IMR-90 (cell line): ENCODE measurements at regions not wholly inside any gene's neighbourhood (a gene's known extent, or its start where the extent isn't known, plus 50 kb on each side); places are given as distances from the start of the nearest gene placed in this dataset.

ENCODE experiments used
- ATAC-seq: fragments of 200-7000 bp; cut with Tn5 transposase; 2 replicates; pipeline ENCODE4 v1.9.1; 2020; ENCODE audit warnings: low read depth, mild to moderate bottlenecking, moderate library complexity
- BruUV-seq: library from RNA; stranded (reverse); fragments of 400-500 nt; replicated peaks from 2 replicates; lab custom pipeline; 2021; lab: Mats Ljungman, UMichigan
- CTCF ChIA-PET: fragments of 300-600 bp; formaldehyde crosslinking; extraction: SDS; loops from one replicate; lab custom pipeline; 2021; ENCODE audit warnings: antibody characterized with exemption; lab: Yijun Ruan, JAX
- POLR2A ChIA-PET: fragments of 300-600 bp; sonication (Branson Sonifier 250); formaldehyde crosslinking; loops from one replicate; lab custom pipeline; 2022; ENCODE audit warnings: antibody characterized with exemption; ENCODE audit not compliant: unreplicated experiment; lab: Charles Lee
- DNase-seq: peaks from one replicate; pipeline ENCODE4 v3.0.0; 2013
- H2AFZ ChIP-seq: replicated peaks from 2 replicates; pipeline ENCODE3; 2013; ENCODE audit warnings: low read length, mild to moderate bottlenecking; ENCODE audit not compliant: poor library complexity
- H2AK5ac ChIP-seq: 2 replicates; pipeline ENCODE4 v1.6.1; 2013; ENCODE audit warnings: low read depth, low read length, inconsistent platforms
- H2AK9ac ChIP-seq: replicated peaks from 2 replicates; pipeline ENCODE3; 2013; ENCODE audit warnings: mild to moderate bottlenecking, low read depth, low read length, moderate library complexity; ENCODE audit not compliant: poor library complexity
- H2BK120ac ChIP-seq: 2 replicates; pipeline ENCODE4 v1.6.1; 2013; ENCODE audit warnings: low read depth, low read length, inconsistent platforms
- H2BK15ac ChIP-seq: 3 replicates; pipeline ENCODE4 v1.6.1; 2013; ENCODE audit warnings: low read depth, low read length, inconsistent platforms
- H2BK20ac ChIP-seq: 2 replicates; pipeline ENCODE4 v1.6.1; 2013; ENCODE audit warnings: low read depth, mild to moderate bottlenecking, inconsistent platforms, low read length, moderate library complexity
- H2BK5ac ChIP-seq: 2 replicates; pipeline ENCODE4 v1.6.1; 2013; ENCODE audit warnings: mild to moderate bottlenecking, low read depth, low read length, inconsistent platforms; ENCODE audit not compliant: poor library complexity, severe bottlenecking
- H3K14ac ChIP-seq: replicated peaks from 2 replicates; pipeline ENCODE4 v1.6.1; 2013; ENCODE audit warnings: low read depth, low read length, inconsistent platforms
- H3K18ac ChIP-seq: 2 replicates; pipeline ENCODE4 v1.6.1; 2013; ENCODE audit warnings: low read depth, low read length, control low read depth
- H3K23ac ChIP-seq: 2 replicates; pipeline ENCODE4 v1.6.1; 2013; ENCODE audit warnings: low read depth, low read length, inconsistent platforms
- H3K27ac ChIP-seq: 2 replicates; pipeline ENCODE4 v1.5.1; 2013; ENCODE audit warnings: mild to moderate bottlenecking, control low read depth, low read length; ENCODE audit not compliant: insufficient read depth
- H3K27me3 ChIP-seq: 2 replicates; pipeline ENCODE4 v1.6.1; 2013; ENCODE audit warnings: low read length; ENCODE audit not compliant: control insufficient read depth, insufficient read depth
- H3K36me3 ChIP-seq: 2 replicates; pipeline ENCODE4 v1.6.1; 2013; ENCODE audit warnings: low read length, mixed read lengths; ENCODE audit not compliant: control insufficient read depth, insufficient read depth
- H3K4ac ChIP-seq: 2 replicates; pipeline ENCODE4 v1.6.1; 2013; ENCODE audit warnings: low read depth, low read length, inconsistent platforms
- H3K4me1 ChIP-seq: 2 replicates; pipeline ENCODE4 v1.6.1; 2013; ENCODE audit warnings: low read length, mixed read lengths; ENCODE audit not compliant: control insufficient read depth, insufficient read depth
- H3K4me2 ChIP-seq: 2 replicates; pipeline ENCODE4 v1.6.1; 2013; ENCODE audit warnings: low read depth, mild to moderate bottlenecking, control low read depth, low read length, moderate library complexity
- H3K4me3 ChIP-seq: 2 replicates; pipeline ENCODE4 v1.5.1; 2013; ENCODE audit warnings: low read depth, mild to moderate bottlenecking, control low read depth, low read length, moderate library complexity; ENCODE audit not compliant: insufficient read depth
- H3K56ac ChIP-seq: 2 replicates; pipeline ENCODE4 v1.6.1; 2013; ENCODE audit warnings: low read length, inconsistent platforms; ENCODE audit not compliant: insufficient read depth; ENCODE audit errors: extremely low read depth
- H3K79me1 ChIP-seq, 2 experiments: 2 replicates each; pipeline ENCODE4 v1.6.1; 2013; ENCODE audit warnings: low read length in 2 of 2, inconsistent platforms in 1 of 2, low read depth in 1 of 2
- H3K9ac ChIP-seq: 2 replicates; pipeline ENCODE4 v1.6.1; 2013; ENCODE audit warnings: low read depth, low read length, control low read depth
- H3K9me1 ChIP-seq: 2 replicates; pipeline ENCODE4 v1.6.1; 2013; ENCODE audit warnings: low read length, inconsistent platforms; ENCODE audit not compliant: insufficient read depth
- H3K9me3 ChIP-seq: 2 replicates; pipeline ENCODE4 v1.6.1; 2013; ENCODE audit warnings: low read length; ENCODE audit not compliant: control insufficient read depth, insufficient read depth
- H4K20me1 ChIP-seq: 2 replicates; pipeline ENCODE4 v1.6.1; 2013; ENCODE audit warnings: low read length, inconsistent platforms; ENCODE audit not compliant: insufficient read depth
- H4K5ac ChIP-seq: 2 replicates; pipeline ENCODE4 v1.6.1; 2013; ENCODE audit warnings: mild to moderate bottlenecking, low read depth, low read length, control low read depth
- H4K8ac ChIP-seq, 2 experiments: 2 replicates each; pipeline ENCODE4 v1.6.1; 2013; ENCODE audit warnings: low read depth in 2 of 2, low read length in 2 of 2, control low read depth in 1 of 2, inconsistent platforms in 1 of 2
- H4K91ac ChIP-seq: 2 replicates; pipeline ENCODE4 v1.6.1; 2013; ENCODE audit warnings: low read depth, low read length, inconsistent platforms; ENCODE audit not compliant: insufficient read depth
- BHLHE40 ChIP-seq: fragments of 150-350 bp; IDR thresholded peaks from 2 replicates; pipeline ENCODE4 v1.6.1; 2016; ENCODE audit warnings: mild to moderate bottlenecking, low read depth, low read length
- CEBPB ChIP-seq: IDR thresholded peaks from 2 replicates; pipeline ENCODE4 v1.6.1; 2012; ENCODE audit warnings: low read depth, low read length, improper control_type of control experiment
- CHD1 ChIP-seq: IDR thresholded peaks from 2 replicates; pipeline ENCODE4 v1.6.1; 2012; ENCODE audit warnings: low read depth, low read length, improper control_type of control experiment
- FOS ChIP-seq: fragments of 150-350 bp; IDR thresholded peaks from 2 replicates; pipeline ENCODE4 v1.6.1; 2016; ENCODE audit warnings: low read depth, low read length
- MAFK ChIP-seq: IDR thresholded peaks from 2 replicates; pipeline ENCODE4 v1.6.1; 2012; ENCODE audit warnings: low read depth, low read length, improper control_type of control experiment
- MAZ ChIP-seq: IDR thresholded peaks from 2 replicates; pipeline ENCODE4 v1.6.1; 2012; ENCODE audit warnings: low read depth, mild to moderate bottlenecking, low read length, improper control_type of control experiment, moderate library complexity, borderline replicate concordance
- MXI1 ChIP-seq: IDR thresholded peaks from 2 replicates; pipeline ENCODE4 v1.6.1; 2012; ENCODE audit warnings: low read depth, mild to moderate bottlenecking, low read length, moderate library complexity, borderline replicate concordance
- NFE2L2 ChIP-seq: fragments of 150-350 bp; IDR thresholded peaks from 2 replicates; pipeline ENCODE4 v1.6.1; 2016; ENCODE audit warnings: low read depth, mild to moderate bottlenecking, low read length
- POLR2A ChIP-seq: IDR thresholded peaks from 2 replicates; pipeline ENCODE4 v1.6.1; 2012; ENCODE audit warnings: mild to moderate bottlenecking, low read depth, low read length
- RAD21 ChIP-seq: IDR thresholded peaks from 2 replicates; pipeline ENCODE4 v1.6.1; 2012; ENCODE audit warnings: low read length, improper control_type of control experiment
- RCOR1 ChIP-seq: IDR thresholded peaks from 2 replicates; pipeline ENCODE4 v1.6.1; 2012; ENCODE audit warnings: mild to moderate bottlenecking, low read length, improper control_type of control experiment; ENCODE audit not compliant: insufficient replicate concordance
- RFX5 ChIP-seq: IDR thresholded peaks from 2 replicates; pipeline ENCODE4 v1.8.0; 2012; ENCODE audit warnings: low read depth, mild to moderate bottlenecking, low read length, moderate library complexity
- SMC3 ChIP-seq: fragments of 150-350 bp; IDR thresholded peaks from 2 replicates; pipeline ENCODE4 v1.6.1; 2016; ENCODE audit warnings: low read depth, mild to moderate bottlenecking, antibody characterized with exemption, low read length, moderate library complexity
- WGBS, 2 experiments: methylation state at CpG; one replicate each; pipeline versions ENCODE4 v1.1.5 to v1.1.7; 2013; ENCODE audit warnings: missing lambda C conversion rate in 2 of 2; ENCODE audit not compliant: insufficient read length in 1 of 2; ENCODE audit errors: extremely low coverage in 2 of 2; 5-methylcytosine and 5-hydroxymethylcytosine counted together
- dilution Hi-C: fragments of 300-500 bp; cut with HindIII; formaldehyde crosslinking; loops from one replicate; pipeline ENCODE4 v1.14.3; 2018; ENCODE audit warnings: low sequenced_read_pairs; ENCODE audit not compliant: unreplicated experiment
- in situ Hi-C: fragments of 300-500 bp; cut with MboI; formaldehyde crosslinking; loops from 3 replicates; pipeline ENCODE4 v1.14.3; 2019; ENCODE audit warnings: low sequenced_read_pairs, inconsistent platforms, mixed read lengths
- intact Hi-C: fragments of 100-400 bp; cut with micrococcal nuclease; formaldehyde crosslinking; loops from 2 replicates; pipeline ENCODE4 v1.10.0; 2022
- TF ChIP-seq, protein P1 (sequence below): fragments of 150-350 bp; IDR thresholded peaks from 2 replicates; pipeline ENCODE4 v1.6.1; 2016; ENCODE audit warnings: low read depth, mild to moderate bottlenecking, low read length, moderate library complexity, borderline replicate concordance
- TF ChIP-seq, protein P2 (sequence below): conservative IDR thresholded peaks from 2 replicates; pipeline ENCODE4 v1.5.1; 2012; ENCODE audit warnings: mild to moderate bottlenecking, low read depth, low read length, improper control_type of control experiment
- TF ChIP-seq, protein P3 (sequence below): fragments of 150-350 bp; IDR thresholded peaks from 2 replicates; pipeline ENCODE4 v1.6.1; 2017; ENCODE audit warnings: mild to moderate bottlenecking, antibody characterized with exemption, low read length, low read depth

DNA sequence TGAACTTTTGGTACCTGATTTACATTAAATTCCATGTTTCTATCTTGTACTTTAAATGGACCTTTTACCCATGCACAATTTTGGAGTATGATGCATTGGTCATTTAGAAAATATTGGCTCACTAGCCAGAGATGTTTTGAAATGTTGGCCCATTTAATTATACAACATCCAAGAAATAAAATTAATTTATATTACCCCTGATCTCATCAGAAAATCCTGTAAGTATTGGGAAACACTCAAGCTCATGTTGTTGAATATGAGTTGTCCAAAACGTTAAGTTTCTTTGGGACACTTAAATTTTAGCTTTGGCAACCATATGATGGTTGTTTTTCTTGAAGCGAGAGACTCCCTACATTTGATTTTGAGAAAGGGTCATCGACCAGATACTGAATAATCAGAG, 492.7 kb downstream of the RPS24 start:
- DNase-seq, result no peak
- Histone ChIP-seq H3K9ac (no peak overlapping the region), H3K27me3 (peaks cover 3% of the 10 kb centered on the region), H4K20me1 (no peaks in the 10 kb centered on the region), H3K4me1 (no peaks in the 10 kb centered on the region), H2BK15ac (no peak overlapping the region), H4K5ac (no peak overlapping the region), H4K91ac (no peak overlapping the region), H2BK20ac (no peak overlapping the region), H3K36me3 (no peaks in the 10 kb centered on the region), H2AFZ (no peak overlapping the region), H3K23ac (no peak overlapping the region), H2AK5ac (no peak overlapping the region), H3K9me3 (no peaks in the 10 kb centered on the region; the same call in 1 of the 2 replicates), H4K8ac (no peak overlapping the region), H3K4me3 (no peak overlapping the region), H2AK9ac (no peak overlapping the region), H3K56ac (no peak overlapping the region), H2BK120ac (no peak overlapping the region), H2BK5ac (no peak overlapping the region), H3K27ac (no peak overlapping the region), H3K4ac (no peak overlapping the region), H3K9me1 (no peaks in the 10 kb centered on the region; the same call in 1 of the 2 replicates), H3K18ac (no peak overlapping the region), H3K4me2 (no peak overlapping the region), H3K79me1 (no peaks in the 10 kb centered on the region), H3K14ac (no peak overlapping the region)
- ChIA-PET POLR2A (no interaction called here), CTCF (no interaction called here)
- ATAC-seq, result no peak
- in situ Hi-C loops (no loop called here), intact Hi-C loops (no loop called here), dilution Hi-C loops (no loop called here)
- BruUV-seq, result no TSS peak
- TF ChIP-seq MAZ, result no peak
- TF ChIP-seq CHD1, result no peak
- TF ChIP-seq RFX5, result no peak
- no peak for TF ChIP-seq FOS
- TF ChIP-seq SMC3, result no peak
- TF ChIP-seq RAD21, result no peak
- no peak for TF ChIP-seq MXI1
- TF ChIP-seq, protein P1, sequence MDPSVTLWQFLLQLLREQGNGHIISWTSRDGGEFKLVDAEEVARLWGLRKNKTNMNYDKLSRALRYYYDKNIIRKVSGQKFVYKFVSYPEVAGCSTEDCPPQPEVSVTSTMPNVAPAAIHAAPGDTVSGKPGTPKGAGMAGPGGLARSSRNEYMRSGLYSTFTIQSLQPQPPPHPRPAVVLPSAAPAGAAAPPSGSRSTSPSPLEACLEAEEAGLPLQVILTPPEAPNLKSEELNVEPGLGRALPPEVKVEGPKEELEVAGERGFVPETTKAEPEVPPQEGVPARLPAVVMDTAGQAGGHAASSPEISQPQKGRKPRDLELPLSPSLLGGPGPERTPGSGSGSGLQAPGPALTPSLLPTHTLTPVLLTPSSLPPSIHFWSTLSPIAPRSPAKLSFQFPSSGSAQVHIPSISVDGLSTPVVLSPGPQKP, result no peak
- TF ChIP-seq, protein P2, sequence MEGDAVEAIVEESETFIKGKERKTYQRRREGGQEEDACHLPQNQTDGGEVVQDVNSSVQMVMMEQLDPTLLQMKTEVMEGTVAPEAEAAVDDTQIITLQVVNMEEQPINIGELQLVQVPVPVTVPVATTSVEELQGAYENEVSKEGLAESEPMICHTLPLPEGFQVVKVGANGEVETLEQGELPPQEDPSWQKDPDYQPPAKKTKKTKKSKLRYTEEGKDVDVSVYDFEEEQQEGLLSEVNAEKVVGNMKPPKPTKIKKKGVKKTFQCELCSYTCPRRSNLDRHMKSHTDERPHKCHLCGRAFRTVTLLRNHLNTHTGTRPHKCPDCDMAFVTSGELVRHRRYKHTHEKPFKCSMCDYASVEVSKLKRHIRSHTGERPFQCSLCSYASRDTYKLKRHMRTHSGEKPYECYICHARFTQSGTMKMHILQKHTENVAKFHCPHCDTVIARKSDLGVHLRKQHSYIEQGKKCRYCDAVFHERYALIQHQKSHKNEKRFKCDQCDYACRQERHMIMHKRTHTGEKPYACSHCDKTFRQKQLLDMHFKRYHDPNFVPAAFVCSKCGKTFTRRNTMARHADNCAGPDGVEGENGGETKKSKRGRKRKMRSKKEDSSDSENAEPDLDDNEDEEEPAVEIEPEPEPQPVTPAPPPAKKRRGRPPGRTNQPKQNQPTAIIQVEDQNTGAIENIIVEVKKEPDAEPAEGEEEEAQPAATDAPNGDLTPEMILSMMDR, result no peak
- no peak for TF ChIP-seq BHLHE40
- TF ChIP-seq MAFK, result no peak
- TF ChIP-seq, protein P3, sequence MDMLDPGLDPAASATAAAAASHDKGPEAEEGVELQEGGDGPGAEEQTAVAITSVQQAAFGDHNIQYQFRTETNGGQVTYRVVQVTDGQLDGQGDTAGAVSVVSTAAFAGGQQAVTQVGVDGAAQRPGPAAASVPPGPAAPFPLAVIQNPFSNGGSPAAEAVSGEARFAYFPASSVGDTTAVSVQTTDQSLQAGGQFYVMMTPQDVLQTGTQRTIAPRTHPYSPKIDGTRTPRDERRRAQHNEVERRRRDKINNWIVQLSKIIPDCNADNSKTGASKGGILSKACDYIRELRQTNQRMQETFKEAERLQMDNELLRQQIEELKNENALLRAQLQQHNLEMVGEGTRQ, result no peak
- TF ChIP-seq NFE2L2, result no peak
- no peak for TF ChIP-seq RCOR1
- no peak for TF ChIP-seq CEBPB
- TF ChIP-seq POLR2A, result no peak
- no CpG with 5 or more reads among the region's 3 CpGs for WGBS, 2 experiments
